Mesendoderm (in vitro differentiated cells): ENCODE measurements at regions not wholly inside any gene's neighbourhood (a gene's known extent, or its start where the extent isn't known, plus 50 kb on each side); places are given as distances from the start of the nearest gene placed in this dataset.

Experiments used
- DNase-seq: peaks from one replicate; pipeline ENCODE4 v3.0.0; 2013
- H2AK5ac ChIP-seq: 2 replicates; pipeline ENCODE4 v1.6.1; 2013; ENCODE audit warnings: low read length, inconsistent platforms
- H2BK120ac ChIP-seq: 2 replicates; pipeline ENCODE4 v1.6.1; 2013; ENCODE audit warnings: low read depth, mild to moderate bottlenecking, low read length, moderate library complexity, mixed read lengths
- H2BK15ac ChIP-seq: replicated peaks from 2 replicates; pipeline ENCODE4 v1.6.1; 2013; ENCODE audit warnings: low read depth, mild to moderate bottlenecking, moderate library complexity
- H2BK5ac ChIP-seq: 2 replicates; pipeline ENCODE4 v1.6.1; 2013; ENCODE audit warnings: low read length, inconsistent platforms
- H3K18ac ChIP-seq: 2 replicates; pipeline ENCODE4 v1.6.1; 2013; ENCODE audit warnings: mild to moderate bottlenecking, low read length, mixed read lengths
- H3K23ac ChIP-seq: one replicate; pipeline ENCODE4 v1.6.1; 2013; ENCODE audit warnings: low read length
- H3K27ac ChIP-seq: 2 replicates; pipeline ENCODE4 v1.5.1; 2013; ENCODE audit warnings: low read depth, mild to moderate bottlenecking, inconsistent platforms, low read length, moderate library complexity
- H3K27me3 ChIP-seq: 2 replicates; pipeline ENCODE4 v1.6.1; 2013; ENCODE audit warnings: low read length, control low read depth, mild to moderate bottlenecking, inconsistent platforms; ENCODE audit not compliant: insufficient read depth, poor library complexity
- H3K36me3 ChIP-seq: 2 replicates; pipeline ENCODE4 v1.6.1; 2013; ENCODE audit warnings: low read length, inconsistent platforms; ENCODE audit not compliant: control insufficient read depth, insufficient read depth
- H3K4ac ChIP-seq: one replicate; pipeline ENCODE4 v1.6.1; 2013; ENCODE audit warnings: low read depth, mild to moderate bottlenecking, low read length, moderate library complexity
- H3K4me1 ChIP-seq: 2 replicates; pipeline ENCODE4 v1.6.1; 2013; ENCODE audit warnings: low read depth, low read length, inconsistent platforms; ENCODE audit not compliant: control insufficient read depth
- H3K4me2 ChIP-seq: 2 replicates; pipeline ENCODE4 v1.6.1; 2013; ENCODE audit warnings: low read length
- H3K4me3 ChIP-seq: 2 replicates; pipeline ENCODE4 v1.5.1; 2013; ENCODE audit warnings: mild to moderate bottlenecking, low read length
- H3K56ac ChIP-seq: one replicate; pipeline ENCODE4 v1.6.1; 2013; ENCODE audit warnings: low read length
- H3K79me1 ChIP-seq: 2 replicates; pipeline ENCODE4 v1.6.1; 2013; ENCODE audit warnings: low read length, inconsistent platforms
- H3K79me2 ChIP-seq: 2 replicates; pipeline ENCODE4 v1.6.1; 2013; ENCODE audit warnings: mild to moderate bottlenecking, low read length; ENCODE audit not compliant: control insufficient read depth, insufficient read depth
- H3K9ac ChIP-seq: 2 replicates; pipeline ENCODE4 v1.6.1; 2013; ENCODE audit warnings: low read length, inconsistent platforms
- H4K5ac ChIP-seq: one replicate; pipeline ENCODE4 v1.6.1; 2013; ENCODE audit warnings: low read length
- H4K8ac ChIP-seq: one replicate; pipeline ENCODE4 v1.6.1; 2013; ENCODE audit warnings: low read depth, mild to moderate bottlenecking, control low read depth, low read length, moderate library complexity
- WGBS: extraction: QIAGEN DNeasy Blood & Tissue Kit; methylation state at CpG from one replicate; pipeline ENCODE4 v1.1.7; 2013; ENCODE audit warnings: low lambda C conversion rate, missing lambda C conversion rate; ENCODE audit not compliant: insufficient coverage; ENCODE audit errors: extremely low coverage; 5-methylcytosine and 5-hydroxymethylcytosine counted together

DNA sequence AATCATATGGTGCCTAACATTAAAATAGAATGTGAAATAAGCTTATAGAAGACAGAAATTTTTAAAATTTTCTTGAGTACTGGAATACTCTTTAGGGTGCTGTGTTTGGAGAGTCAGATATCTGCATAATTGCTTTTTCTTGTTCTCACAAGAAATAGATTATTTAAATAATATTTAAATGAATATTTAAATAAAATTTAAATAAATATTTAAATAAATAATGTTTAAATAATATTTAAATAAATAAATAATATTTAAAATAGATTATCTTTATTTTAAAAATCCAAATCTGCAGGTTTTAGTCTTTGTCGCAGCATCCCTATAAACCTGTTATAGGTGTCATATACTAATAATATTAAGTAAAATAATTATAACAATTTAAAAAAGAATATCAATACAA is 1589.4 kb downstream of the MAT2B start:
- no peaks in the 10 kb centered on the region for H3K79me1 ChIP-seq
- no peak overlapping the region for H2AK5ac ChIP-seq
- H4K5ac ChIP-seq, result no peak overlapping the region
- no peak overlapping the region for H3K4me2 ChIP-seq
- H2BK15ac ChIP-seq, result no peak overlapping the region
- no peak for DNase-seq
- no peak overlapping the region for H3K9ac ChIP-seq
- no peak overlapping the region for H2BK120ac ChIP-seq
- no peak overlapping the region for H2BK5ac ChIP-seq
- H3K27ac ChIP-seq, result no peak overlapping the region
- H3K4me3 ChIP-seq, result no peak overlapping the region
- no peak overlapping the region for H3K56ac ChIP-seq
- H3K27me3 ChIP-seq, result no peaks in the 10 kb centered on the region
- no peak overlapping the region for H4K8ac ChIP-seq
- H3K18ac ChIP-seq, result no peak overlapping the region
- no peak overlapping the region for H3K23ac ChIP-seq
- H3K4ac ChIP-seq, result no peak overlapping the region
- H3K36me3 ChIP-seq, result no peaks in the 10 kb centered on the region
- H3K79me2 ChIP-seq, result no peaks in the 10 kb centered on the region
- no CpG with 5 or more reads among the region's 1 CpG for WGBS
- H3K4me1 ChIP-seq, result no peaks in the 10 kb centered on the region

DNA sequence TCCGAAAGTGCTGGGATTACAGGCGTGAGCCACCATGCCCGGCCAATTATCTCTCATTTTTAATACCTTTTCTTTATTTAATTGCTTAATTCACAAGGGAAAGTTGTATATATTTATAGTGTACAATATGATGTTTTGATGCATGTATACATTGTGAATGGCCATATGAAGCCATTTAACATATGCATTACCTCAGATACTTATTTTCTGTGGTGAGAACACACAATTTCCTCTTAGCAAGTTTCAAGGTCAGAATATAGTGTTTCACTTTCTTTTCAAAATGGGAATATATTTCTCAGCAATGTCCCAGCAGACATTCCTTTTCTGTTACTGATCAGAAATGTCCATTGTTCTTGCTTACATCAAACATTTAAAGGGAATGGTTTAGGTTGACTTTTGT is 1596.3 kb downstream of the MAT2B start:
- no peak overlapping the region for H3K4me3 ChIP-seq
- no peaks in the 10 kb centered on the region for H3K79me2 ChIP-seq
- no peak overlapping the region for H3K9ac ChIP-seq
- no peak overlapping the region for H2BK5ac ChIP-seq
- H3K56ac ChIP-seq, result no peak overlapping the region
- H3K36me3 ChIP-seq, result no peaks in the 10 kb centered on the region
- no peak overlapping the region for H3K18ac ChIP-seq
- no peak overlapping the region for H2BK120ac ChIP-seq
- H2AK5ac ChIP-seq, result no peak overlapping the region
- H3K79me1 ChIP-seq, result no peaks in the 10 kb centered on the region
- H4K5ac ChIP-seq, result no peak overlapping the region
- H3K27me3 ChIP-seq, result no peaks in the 10 kb centered on the region
- H2BK15ac ChIP-seq, result no peak overlapping the region
- no peak overlapping the region for H3K23ac ChIP-seq
- H3K4ac ChIP-seq, result no peak overlapping the region
- no peaks in the 10 kb centered on the region for H3K4me1 ChIP-seq
- DNase-seq, result no peak
- no peak overlapping the region for H3K27ac ChIP-seq
- no CpG with 5 or more reads among the region's 3 CpGs for WGBS
- H3K4me2 ChIP-seq, result no peak overlapping the region
- no peak overlapping the region for H4K8ac ChIP-seq

DNA sequence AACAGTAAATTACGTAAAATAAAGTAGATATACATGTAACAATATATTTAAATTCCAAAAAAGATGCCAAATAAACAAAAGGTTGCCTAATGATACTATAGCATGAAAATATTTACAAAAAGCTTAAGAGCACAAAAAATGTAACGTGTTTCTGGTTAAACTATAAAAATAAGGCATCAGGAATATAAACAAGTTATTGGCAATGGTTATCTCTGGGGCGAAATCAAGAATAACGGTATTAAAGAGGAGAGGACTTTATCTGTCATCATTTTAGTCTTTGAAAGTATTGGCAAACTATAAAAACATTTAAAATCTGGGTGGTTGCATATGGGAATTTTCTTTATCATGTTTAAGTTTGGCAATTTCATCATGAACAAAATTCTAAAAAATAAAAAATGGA is 1599.2 kb downstream of the MAT2B start:
- no peak overlapping the region for H3K56ac ChIP-seq
- H2BK5ac ChIP-seq, result no peak overlapping the region
- DNase-seq, result no peak
- no peak overlapping the region for H4K8ac ChIP-seq
- H2AK5ac ChIP-seq, result no peak overlapping the region
- no peaks in the 10 kb centered on the region for H3K36me3 ChIP-seq
- H3K4me3 ChIP-seq, result no peak overlapping the region
- H3K79me1 ChIP-seq, result no peaks in the 10 kb centered on the region
- H3K23ac ChIP-seq, result no peak overlapping the region
- H4K5ac ChIP-seq, result no peak overlapping the region
- no peaks in the 10 kb centered on the region for H3K79me2 ChIP-seq
- no peaks in the 10 kb centered on the region for H3K4me1 ChIP-seq
- H2BK120ac ChIP-seq, result no peak overlapping the region
- H3K4ac ChIP-seq, result no peak overlapping the region
- no peak overlapping the region for H3K27ac ChIP-seq
- no peak overlapping the region for H3K9ac ChIP-seq
- no peak overlapping the region for H3K4me2 ChIP-seq
- H3K27me3 ChIP-seq, result no peaks in the 10 kb centered on the region
- H3K18ac ChIP-seq, result no peak overlapping the region
- no peak overlapping the region for H2BK15ac ChIP-seq
- WGBS, result no CpG with 5 or more reads among the region's 4 CpGs

DNA sequence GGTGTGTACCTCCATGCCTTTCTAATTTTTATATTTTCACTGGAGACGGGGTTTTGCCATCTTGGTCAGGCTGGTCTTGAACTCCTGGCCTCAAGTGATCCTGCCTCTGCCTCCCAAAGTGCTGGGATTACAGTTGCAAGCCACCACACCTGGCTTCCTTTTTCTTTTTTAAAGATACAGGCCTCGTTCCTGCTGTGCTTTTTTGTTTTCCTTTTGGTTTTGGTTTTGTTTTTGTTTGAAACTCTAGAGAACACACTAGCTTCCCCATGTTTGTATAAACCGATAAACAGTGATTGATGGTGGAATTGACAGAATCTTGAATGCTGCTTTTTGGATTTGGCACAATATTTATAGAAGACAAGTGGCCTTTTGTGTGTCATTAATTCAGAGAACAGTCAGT is 1603.4 kb downstream of the MAT2B start:
- Histone ChIP-seq H3K79me2 (no peaks in the 10 kb centered on the region), H2AK5ac (no peak overlapping the region), H2BK5ac (no peak overlapping the region), H3K18ac (no peak overlapping the region), H3K27ac (no peak overlapping the region), H4K8ac (no peak overlapping the region), H3K4me3 (no peak overlapping the region), H3K79me1 (no peaks in the 10 kb centered on the region), H3K9ac (no peak overlapping the region), H3K36me3 (no peaks in the 10 kb centered on the region), H4K5ac (no peak overlapping the region), H2BK120ac (no peak overlapping the region), H3K4ac (no peak overlapping the region), H3K56ac (no peak overlapping the region), H3K23ac (no peak overlapping the region), H2BK15ac (no peak overlapping the region), H3K4me2 (no peak overlapping the region), H3K27me3 (no peaks in the 10 kb centered on the region), H3K4me1 (no peaks in the 10 kb centered on the region)
- no CpG with 5 or more reads among the region's 3 CpGs for WGBS
- DNase-seq, result no peak

DNA sequence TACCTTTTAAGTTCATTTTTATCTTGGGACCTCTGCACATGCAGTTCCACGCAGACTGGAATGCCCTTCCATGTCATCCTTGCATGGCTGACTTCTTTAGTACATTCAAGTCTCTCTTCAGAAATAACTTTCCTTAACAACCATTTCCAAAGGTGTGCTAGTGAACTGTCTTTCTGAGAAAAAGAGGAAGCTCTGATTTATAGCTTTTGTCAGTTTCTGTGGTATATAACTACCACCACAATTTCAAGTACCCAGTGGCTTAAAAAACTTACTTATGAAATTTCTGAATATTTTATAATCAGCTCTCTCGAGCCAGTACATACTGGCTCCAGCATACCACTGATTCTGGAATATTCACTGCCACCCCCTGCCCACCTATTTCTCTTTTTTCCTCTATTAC is 1613.8 kb downstream of the MAT2B start:
- Histone ChIP-seq H3K56ac (no peak overlapping the region), H3K36me3 (no peaks in the 10 kb centered on the region), H4K8ac (no peak overlapping the region), H3K9ac (no peak overlapping the region), H3K27ac (no peak overlapping the region), H3K4me2 (no peak overlapping the region), H3K18ac (no peak overlapping the region), H3K4me1 (no peaks in the 10 kb centered on the region), H2BK15ac (no peak overlapping the region), H4K5ac (no peak overlapping the region), H3K79me2 (no peaks in the 10 kb centered on the region), H3K4me3 (no peak overlapping the region), H3K79me1 (no peaks in the 10 kb centered on the region), H3K23ac (no peak overlapping the region), H2BK5ac (no peak overlapping the region), H2BK120ac (no peak overlapping the region), H2AK5ac (no peak overlapping the region), H3K27me3 (no peaks in the 10 kb centered on the region), H3K4ac (no peak overlapping the region)
- whole genome bisulfite sequencing, result no CpG with 5 or more reads among the region's 2 CpGs
- DNase-seq, result no peak

DNA sequence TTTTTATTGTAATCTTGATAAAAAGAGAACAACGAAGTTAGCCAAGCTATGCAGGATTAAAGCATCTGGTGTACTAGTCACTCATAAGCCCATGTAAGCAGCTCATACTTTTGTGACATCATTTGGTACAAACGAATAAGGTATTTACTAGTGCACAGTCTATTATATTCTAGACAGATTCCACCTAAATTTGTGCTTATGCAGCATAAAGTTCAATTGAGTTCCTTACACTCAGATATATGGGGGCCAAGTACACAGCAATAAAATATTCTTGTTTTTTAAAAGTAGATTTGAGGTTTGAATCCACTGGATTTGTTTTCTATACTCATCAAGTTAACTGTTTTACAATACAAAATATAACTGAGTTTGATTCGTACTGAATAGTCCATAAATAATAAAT is 1621.2 kb downstream of the MAT2B start:
- Histone ChIP-seq H3K4me3 (no peak overlapping the region), H3K36me3 (no peaks in the 10 kb centered on the region), H3K4me2 (no peak overlapping the region), H3K23ac (no peak overlapping the region), H3K4ac (no peak overlapping the region), H3K4me1 (no peaks in the 10 kb centered on the region), H3K79me1 (no peaks in the 10 kb centered on the region), H4K8ac (no peak overlapping the region), H3K27me3 (no peaks in the 10 kb centered on the region), H3K27ac (no peak overlapping the region), H2BK15ac (no peak overlapping the region), H3K9ac (no peak overlapping the region), H4K5ac (no peak overlapping the region), H2BK5ac (no peak overlapping the region), H3K18ac (no peak overlapping the region), H3K56ac (no peak overlapping the region), H3K79me2 (no peaks in the 10 kb centered on the region), H2BK120ac (no peak overlapping the region), H2AK5ac (no peak overlapping the region)
- DNase-seq, result no peak
- WGBS, result 100% methylated on average over 1 of the region's 3 CpGs
